ENCODE measurements at regions not wholly inside any gene's neighbourhood (a gene's known extent, or its start where the extent isn't known, plus 50 kb on each side); places are given as distances from the start of the nearest gene placed in this dataset.

DNA sequence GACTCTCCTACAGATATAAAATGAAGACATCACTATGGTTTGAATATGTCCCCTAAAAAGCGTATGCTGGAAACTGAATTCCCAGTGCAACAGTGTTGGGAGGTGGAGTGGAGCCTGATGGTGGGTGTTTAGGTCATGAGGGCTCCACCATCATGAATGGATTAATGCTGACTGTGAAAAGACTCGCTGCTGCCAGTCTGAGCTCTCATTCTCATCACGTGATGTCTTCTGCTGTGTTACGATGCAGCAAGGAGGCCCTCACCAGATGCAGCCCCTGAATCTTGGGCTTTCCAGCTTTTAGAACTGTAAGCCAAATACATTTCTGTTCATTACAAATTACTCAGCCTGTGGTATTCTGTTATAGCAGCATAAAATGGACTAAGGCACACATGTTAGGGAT, 73.8 kb upstream of the PPP2R5A start:
- TF ChIP-seq POLR2A (IDR thresholded peaks at IDR 0.05) = no peak
- TF ChIP-seq, protein P1, sequence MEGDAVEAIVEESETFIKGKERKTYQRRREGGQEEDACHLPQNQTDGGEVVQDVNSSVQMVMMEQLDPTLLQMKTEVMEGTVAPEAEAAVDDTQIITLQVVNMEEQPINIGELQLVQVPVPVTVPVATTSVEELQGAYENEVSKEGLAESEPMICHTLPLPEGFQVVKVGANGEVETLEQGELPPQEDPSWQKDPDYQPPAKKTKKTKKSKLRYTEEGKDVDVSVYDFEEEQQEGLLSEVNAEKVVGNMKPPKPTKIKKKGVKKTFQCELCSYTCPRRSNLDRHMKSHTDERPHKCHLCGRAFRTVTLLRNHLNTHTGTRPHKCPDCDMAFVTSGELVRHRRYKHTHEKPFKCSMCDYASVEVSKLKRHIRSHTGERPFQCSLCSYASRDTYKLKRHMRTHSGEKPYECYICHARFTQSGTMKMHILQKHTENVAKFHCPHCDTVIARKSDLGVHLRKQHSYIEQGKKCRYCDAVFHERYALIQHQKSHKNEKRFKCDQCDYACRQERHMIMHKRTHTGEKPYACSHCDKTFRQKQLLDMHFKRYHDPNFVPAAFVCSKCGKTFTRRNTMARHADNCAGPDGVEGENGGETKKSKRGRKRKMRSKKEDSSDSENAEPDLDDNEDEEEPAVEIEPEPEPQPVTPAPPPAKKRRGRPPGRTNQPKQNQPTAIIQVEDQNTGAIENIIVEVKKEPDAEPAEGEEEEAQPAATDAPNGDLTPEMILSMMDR (IDR thresholded peaks at IDR 0.05) = no peak
- TF ChIP-seq POLR2AphosphoS5 (IDR thresholded peaks at IDR 0.05) = no peak
